ACHN (cell line): ENCODE measurements at regions not wholly inside any gene's neighbourhood (a gene's known extent, or its start where the extent isn't known, plus 50 kb on each side); places are given as distances from the start of the nearest gene placed in this dataset.
"Not testable (repeated sequence)": the region's sequence is repeated elsewhere in the genome, so short reads cannot be mapped to it uniquely, and the experiment has no call there.

Experiments
- DNase-seq: peaks from one replicate; pipeline ENCODE4 v3.0.0-alpha.2; 2015
- in situ Hi-C: cut with HindIII; loops from 2 replicates; pipeline ENCODE4 v1.10.0; 2017; ENCODE audit warnings: low sequenced_read_pairs, low pct_ligation_motif_present, low pct_unique_long_range_greater_than_20kb

DNA sequence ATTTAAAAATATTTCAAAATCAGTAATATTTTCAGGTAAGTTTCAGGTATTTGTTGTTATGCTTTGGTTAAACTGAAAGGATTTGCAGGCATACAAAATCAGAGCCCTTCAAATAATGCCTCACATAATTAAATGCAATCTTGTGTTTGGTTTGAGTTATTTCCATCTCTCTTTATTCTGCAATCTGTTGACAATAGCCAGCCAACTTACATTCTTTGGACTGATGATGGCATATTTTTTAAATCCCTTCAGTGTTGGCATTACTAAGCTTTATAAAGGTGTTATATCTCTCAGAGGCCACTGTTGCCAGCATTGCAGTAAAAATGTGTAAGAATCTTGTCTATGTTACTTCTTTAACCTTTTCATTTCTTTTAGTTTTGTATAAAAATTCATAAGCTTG lies 257.2 kb upstream of the RFC3 start:
- no peak for DNase-seq
- in situ Hi-C loops, result no loop called here

DNA sequence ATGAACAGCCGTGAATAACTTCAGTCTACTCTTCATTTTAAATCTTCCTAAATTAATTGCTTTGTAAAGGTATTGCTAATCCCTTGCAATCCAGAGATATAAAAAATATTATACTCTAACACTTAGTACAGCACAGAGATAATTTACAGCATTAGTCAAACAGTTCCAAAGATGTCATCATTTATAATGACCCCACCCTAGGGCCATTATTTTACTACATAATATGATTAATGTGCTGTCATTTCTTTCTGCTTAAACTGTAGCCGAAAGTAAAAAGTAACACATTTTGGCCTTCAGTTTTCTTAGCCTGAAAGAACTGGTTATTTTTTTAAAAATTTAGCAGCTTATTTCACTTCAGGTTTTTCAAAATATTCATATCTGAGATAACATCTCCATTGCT lies 256.3 kb upstream of the RFC3 start:
- DNase-seq, result no peak
- in situ Hi-C loops, result no loop called here

DNA sequence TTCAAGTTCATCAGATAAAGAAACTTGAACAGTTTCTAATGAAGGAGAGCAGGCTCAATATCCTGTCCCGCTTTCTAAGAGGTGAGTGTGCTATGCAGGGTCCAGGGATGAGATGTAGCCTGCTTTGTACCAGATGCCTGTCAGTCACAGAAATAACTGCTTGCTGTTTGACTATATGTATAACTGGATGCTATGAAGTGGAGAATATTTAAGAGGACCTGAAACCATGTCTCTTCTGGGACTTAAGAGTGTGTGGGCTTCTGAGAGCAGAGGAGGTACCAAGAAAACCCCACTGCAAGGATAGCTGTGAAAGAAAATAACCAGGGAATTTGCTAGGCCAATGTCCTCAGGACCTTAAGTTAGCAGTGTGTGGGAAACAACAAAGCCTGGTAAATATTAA lies 246.3 kb upstream of the RFC3 start:
- in situ Hi-C loops, result no loop called here
- no peak for DNase-seq

DNA sequence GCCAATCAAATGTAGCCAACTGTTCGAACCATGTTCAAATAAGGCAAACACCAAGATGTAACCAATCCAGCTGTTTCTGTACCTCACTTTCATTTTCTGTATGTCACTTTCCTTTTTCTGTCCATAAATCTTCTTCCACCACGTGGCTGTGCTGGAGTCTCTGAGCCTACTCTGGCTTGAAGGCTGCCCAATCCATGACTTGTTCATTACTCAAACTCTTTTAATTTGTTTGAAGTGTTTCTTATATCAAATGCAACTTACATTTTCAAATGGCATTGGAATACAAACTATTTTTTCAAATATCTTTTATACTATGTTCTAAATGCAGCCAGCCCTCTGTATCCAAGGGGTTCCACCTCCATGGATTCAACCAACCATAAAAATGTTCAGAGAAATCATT lies 245.6 kb upstream of the RFC3 start:
- DNase-seq, in situ Hi-C loops: not testable (repeated sequence)

DNA sequence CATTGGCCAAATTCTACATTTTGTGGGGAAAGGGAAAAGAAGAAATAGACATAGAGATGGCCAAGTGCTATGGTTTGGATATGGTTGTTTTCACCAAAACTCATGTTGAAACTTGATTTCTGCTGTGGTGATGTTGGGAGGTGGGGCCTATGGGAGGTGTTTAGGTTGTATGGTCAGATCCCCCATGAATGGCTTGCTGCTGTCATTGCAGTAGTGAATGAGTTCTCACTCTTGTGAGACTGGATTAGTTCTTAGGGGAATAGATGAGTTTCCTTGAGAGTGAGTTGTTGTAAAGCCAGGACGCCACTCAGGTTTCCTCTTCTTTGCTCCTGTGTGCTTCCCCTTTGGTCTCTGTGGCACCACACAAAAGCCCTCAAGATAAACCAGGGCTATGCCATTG lies 242.6 kb upstream of the RFC3 start:
- in situ Hi-C loops, result no loop called here

DNA sequence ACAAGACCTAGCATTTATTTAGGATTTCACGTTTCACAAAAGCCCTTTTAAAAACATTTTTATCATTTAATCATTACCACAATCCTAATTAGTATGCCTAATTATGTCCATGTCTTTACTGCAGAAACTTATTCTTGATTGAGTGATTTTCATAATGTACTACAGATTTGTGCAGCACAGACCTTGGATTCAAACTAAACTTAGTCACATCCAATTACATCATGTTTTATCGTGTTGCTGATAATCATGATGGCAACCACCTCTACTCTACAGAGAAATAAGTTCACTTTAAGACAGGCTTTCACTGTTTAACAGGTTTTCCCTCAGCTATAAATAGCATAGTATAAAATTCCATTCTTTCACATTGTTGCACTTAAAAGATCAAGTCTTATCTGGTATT lies 240.9 kb upstream of the RFC3 start:
- no peak for DNase-seq
- in situ Hi-C loops, result no loop called here

More for the DNA sequence above, 242.6 kb upstream of the RFC3 start:
- no peak for DNase-seq

DNA sequence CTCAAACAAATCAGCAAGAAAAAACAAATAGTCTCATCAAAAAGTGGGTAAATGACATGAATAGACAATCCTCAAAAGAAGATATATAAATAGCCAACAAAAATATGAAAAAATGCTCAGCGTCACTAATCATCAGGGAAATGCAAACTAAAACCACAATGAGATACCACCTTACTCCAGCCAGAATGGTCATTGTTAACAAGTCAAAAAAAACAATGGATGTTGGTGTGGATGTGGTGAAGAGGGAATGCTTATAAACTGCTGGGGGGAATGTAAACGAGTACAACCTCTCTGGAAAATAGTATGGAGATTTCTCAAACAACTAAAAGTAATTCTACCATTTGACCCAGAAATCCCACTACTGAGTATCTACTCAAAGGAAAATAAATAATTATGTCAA lies 239.2 kb upstream of the RFC3 start:
- in situ Hi-C loops, result no loop called here
- DNase-seq, result no peak

DNA sequence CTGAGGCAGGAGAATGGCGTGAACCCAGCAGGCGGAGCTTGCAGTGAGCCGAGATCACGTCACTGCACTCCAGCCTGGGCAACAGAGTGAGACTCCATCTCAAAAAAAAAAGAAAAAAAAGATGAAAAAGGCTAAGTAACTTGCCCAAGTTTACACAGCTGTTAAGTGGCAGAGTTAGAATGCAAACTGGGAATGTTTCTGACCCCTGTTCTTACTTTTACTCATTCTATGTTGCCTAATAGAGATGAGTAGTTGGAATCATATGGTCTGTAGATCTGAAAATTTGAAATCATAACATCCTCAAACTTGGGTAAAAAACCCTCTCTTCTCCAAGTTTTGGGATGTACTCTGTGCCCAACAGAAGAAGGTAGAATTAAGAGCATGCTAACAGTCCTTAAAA lies 235.8 kb upstream of the RFC3 start:
- in situ Hi-C loops, result no loop called here

DNA sequence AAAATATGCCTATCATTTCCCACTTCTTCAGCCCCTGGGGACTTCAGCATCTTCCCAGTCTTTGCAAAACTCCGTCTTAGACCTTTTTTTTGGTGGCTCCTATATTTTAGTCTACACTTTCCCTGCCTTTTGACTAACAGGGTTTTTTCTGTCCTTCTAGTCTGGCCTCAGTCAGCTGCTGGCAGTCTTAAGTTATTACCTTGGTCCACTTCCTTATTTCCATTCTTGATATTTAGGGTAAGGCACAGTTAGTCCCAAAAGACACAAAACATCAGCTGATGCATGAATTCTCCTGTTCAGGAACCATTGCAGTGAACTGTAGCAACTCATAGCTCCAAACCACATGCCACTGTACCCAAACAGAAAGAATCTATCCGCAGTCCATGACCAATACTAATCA lies 234.6 kb upstream of the RFC3 start:
- in situ Hi-C loops, result no loop called here
- DNase-seq, result no peak

More for the DNA sequence above, 235.8 kb upstream of the RFC3 start:
- DNase-seq, result no peak

DNA sequence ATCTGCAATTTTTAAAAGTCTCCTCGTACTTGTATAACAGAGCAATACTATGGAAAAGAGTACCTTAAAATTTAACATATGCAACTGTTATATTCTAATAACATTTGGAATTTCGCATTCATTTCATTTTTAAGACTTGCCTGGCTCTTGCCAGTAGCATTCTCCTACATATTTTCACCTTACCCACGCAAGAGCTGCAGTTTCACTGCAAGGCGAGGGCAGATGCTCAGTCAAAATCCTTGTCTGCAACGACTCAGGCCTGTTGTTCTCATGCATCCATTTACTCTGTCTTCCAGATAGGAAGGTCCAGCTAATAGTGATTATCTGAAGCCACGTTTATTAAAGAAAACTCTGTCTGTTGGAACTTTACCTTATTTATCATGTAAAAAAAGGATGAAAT lies 227.0 kb upstream of the RFC3 start:
- DNase-seq, result no peak
- in situ Hi-C loops, result no loop called here

DNA sequence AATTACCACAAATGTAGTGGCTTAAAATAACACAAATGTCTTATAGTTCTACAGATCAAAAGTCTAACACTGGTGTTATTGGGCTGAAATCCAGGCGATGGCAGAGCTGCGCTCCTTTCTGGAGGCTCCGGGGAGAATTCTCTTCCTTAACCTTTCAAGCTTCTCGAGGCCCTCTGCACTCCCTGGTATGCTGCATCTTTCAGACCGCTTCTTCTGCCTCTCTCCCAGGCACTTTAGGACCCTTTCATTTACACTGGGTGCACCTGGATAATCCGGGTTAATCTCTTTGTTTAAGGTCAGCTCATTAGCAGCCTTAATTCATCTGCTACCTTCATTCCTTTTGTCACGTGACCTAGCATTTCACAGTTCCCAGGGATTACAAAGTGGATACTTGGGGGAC lies 211.3 kb upstream of the RFC3 start:
- in situ Hi-C loops, result no loop called here
- DNase-seq, result no peak

DNA sequence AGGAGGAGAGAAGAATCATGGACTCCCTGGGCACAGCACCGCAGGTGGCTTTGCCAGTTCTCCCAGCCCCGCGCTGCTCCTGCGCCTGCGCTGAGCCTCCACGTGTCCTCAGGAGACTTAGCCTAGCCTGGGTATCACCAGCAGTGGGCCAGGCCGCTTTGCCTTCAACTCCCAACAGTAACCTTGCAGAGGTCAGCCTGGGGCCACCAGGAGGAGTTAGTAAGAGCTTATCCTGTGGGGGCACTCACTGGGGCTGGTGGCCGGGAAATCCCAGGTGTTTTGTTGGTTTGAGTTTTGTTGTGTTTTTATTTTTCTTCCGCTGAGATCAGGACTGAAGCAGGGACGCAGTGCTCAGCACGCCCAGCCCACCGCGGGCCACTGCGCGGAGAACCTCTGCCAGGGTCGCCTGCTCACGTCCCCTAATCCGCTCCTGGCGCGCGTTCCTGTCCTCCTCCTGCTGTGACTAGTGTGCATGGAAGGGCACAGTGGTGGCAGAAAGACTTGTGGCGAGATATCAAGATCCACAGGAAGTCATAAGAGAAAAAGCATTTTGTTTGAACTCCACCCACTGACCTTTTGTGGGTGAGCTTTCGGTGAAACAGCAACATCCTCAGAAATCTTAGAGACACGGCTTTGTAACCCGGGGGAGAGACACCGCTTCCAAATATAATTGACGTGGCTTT lies 207.4 kb upstream of the RFC3 start:
- no peak for DNase-seq
- in situ Hi-C loops, result no loop called here

DNA sequence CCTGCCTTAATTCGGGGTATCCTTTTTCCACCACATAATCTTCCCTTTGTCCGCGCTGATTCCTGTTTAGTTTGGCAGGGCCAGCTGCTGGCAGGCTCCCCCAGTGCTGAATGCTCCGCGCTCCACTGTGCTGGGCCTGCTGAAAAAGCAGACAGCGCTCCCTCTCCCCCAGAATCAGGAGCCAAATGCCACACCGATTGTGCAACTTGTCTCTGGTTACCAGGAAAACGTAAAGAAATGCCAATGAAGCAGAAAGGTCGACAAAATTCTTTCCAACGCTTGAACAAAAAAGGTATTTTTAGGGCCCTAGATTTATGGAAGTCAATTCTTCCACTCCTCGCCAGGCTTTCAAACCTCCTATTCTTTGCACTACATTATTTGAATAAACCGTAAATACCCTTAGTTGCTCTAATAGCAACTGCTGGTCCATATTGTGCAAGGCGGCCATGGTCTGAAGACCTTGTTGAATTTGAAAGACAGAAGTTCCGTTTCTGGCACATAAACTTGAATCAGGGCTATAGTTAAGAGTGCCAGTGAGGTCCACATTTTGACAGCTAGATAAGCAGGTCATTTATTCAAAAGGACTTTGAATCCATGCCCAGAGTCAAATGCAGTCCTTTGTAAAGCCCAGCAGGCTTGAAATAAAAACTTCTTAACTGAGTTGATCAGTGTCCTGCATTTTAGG lies 206.7 kb upstream of the RFC3 start:
- no peak for DNase-seq
- in situ Hi-C loops, result no loop called here

DNA sequence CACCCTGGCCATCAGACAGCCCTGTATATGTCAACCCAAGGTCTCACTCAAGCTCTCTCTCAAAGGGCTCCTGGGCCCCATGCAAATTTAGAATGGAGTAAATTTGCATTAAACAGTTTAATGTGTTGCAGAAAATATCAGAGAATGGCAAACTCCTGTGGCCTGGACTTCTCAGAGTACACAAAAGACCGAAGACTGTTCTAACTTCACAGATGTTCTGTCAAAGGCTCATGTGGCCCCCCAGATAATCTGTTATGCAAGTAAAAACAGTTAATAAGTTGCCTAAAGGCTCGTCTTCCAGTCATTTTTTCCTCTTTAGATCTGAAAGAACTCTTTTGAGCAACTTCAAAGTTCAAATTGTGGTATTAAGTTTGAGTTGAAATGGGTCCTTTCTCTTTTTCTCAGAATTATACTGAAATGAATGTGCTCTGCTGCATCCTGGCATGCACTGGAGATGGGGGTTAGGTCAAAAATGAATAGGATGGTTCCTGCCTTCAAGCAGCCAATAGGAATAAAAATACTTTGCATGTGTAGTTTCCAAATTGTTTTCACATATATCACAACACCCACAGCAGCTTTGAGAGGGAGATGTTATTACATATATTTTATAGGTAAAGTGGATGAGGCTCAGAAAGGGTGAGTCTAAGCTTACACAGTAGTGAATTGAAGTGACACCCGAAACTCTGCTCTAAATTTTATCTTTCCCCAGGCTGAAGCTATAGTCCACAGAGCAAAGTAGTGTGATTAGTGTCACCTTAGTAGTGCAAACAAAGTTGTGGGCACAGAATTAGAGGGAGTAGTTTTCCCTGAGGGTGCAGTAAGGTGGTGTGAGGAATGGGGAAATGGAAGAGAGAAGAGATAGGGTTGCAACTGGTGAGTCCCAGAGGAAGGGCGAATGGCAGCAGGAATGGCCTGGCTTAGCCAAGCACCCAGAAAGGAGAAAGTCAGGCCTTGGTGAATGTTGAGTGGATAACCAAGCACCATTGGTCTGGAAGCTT lies 205.0 kb upstream of the RFC3 start:
- in situ Hi-C loops, result no loop called here
- DNase-seq, result no peak

DNA sequence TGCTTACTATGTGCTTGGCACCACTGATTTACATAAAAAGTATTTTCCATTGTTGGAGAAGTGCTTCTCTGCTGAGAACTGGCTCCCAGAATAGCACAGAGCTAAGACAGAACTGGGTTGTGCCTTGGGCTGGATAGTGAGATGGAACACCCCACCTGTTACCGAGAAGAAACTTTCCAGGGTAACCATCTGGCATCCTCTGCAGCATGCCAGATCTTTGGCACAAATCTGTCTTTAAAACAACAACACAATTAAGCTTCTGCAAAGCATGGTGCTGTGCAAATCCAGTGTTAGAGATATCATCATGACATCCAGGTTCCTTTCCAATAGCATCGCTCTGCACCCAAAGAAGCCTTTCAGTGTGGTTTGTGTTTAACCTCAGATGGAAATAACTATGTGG lies 202.5 kb upstream of the RFC3 start:
- DNase-seq, result no peak
- in situ Hi-C loops, result no loop called here

DNA sequence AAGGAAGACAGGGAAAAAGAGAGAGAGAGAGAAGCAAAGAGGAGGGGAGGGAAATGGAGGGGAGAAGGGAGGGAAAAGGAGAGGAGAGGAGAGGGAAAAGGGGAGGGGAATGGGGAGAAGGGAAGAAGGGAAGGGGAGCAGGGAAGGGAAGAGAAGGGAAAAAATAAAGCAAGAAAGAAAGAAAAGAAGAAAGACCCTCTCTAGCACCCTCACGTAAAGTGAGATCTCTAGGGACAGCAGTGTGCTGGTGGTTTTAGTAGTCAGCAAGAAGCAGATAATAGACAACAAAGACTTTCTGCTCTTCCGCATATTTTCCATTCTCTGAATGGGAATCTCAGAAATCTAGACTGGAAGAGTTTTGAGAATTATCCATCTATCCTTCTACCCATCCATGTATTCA lies 201.8 kb upstream of the RFC3 start:
- in situ Hi-C loops, result no loop called here
- DNase-seq, result no peak

DNA sequence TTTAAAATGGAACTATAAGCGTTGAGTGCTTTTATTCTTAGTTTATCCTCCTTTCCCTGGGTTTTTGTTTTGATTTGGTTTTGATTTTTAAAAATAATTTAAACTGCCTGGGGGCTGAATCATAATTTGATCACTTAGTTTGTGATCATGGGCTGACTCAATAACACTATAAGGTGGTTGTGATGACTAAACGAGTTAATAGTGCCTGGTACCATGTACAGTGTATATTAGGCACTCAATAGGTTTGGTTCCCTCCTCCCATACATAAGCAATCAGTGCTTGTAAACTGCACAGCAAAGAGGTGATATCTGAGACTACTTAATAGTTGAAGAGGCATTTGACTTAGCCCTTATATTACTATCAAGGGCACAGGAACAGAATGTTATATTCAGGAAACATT lies 200.9 kb upstream of the RFC3 start:
- in situ Hi-C loops, result no loop called here
- no peak for DNase-seq

DNA sequence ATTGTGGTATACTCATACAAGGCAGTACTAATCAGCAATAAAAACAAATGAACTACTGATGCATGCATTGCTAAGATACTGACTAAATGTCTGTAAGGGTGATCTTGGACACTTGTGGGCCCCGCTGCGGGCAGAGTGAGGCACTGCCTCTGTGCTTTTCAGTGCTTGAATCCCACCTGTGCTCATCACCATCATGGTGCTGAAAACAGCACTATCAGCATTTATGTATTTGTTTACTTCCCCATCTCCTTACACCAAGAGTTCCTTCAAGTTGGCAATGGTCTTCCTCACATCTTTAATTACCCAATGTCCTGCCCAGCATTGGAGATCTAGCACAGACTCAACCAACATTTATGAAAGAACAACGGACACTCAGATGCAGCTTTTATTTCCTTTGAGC lies 193.7 kb upstream of the RFC3 start:
- in situ Hi-C loops, result no loop called here
- DNase-seq, result no peak

DNA sequence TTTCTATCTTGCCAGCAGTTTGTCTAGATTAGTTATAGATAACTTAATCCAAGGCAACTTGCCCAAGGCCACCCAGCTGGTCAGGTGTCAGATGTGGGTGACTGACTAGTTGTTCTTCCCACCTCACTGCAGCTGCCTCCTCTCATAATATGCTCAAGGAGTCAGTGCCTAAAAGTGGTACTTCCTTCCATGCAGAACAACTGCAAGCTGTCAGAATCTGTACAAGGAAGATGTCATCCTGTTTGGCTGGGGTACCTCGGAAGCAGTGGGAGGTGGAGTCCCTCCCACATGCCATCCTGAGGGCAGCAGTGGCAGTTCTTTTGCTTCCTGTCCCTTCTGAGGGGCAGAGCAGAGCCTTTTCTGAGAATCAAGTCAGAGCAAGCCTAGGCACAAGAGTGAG lies 193.2 kb upstream of the RFC3 start:
- no peak for DNase-seq
- in situ Hi-C loops, result no loop called here
